Retinal pigment epithelial cell (primary cell): ENCODE measurements at regions not wholly inside any gene's neighbourhood (a gene's known extent, or its start where the extent isn't known, plus 50 kb on each side); places are given as distances from the start of the nearest gene placed in this dataset.
"Not testable (repeated sequence)": the region's sequence is repeated elsewhere in the genome, so short reads cannot be mapped to it uniquely, and the experiment has no call there.

Experiments used
- DNase-seq: peaks from one replicate; pipeline ENCODE4 v3.0.0-alpha.2; 2010; ENCODE audit warnings: low read depth
- H3K4me3 ChIP-seq: 2 replicates; pipeline ENCODE4 v1.5.1; 2011; ENCODE audit warnings: mild to moderate bottlenecking, low read length, control low read depth, moderate library complexity
- TF ChIP-seq, protein P1 (sequence below): conservative IDR thresholded peaks from 2 replicates; pipeline ENCODE4 v1.5.1; 2011; ENCODE audit warnings: low read depth, low read length, control low read depth, inconsistent platforms

DNA sequence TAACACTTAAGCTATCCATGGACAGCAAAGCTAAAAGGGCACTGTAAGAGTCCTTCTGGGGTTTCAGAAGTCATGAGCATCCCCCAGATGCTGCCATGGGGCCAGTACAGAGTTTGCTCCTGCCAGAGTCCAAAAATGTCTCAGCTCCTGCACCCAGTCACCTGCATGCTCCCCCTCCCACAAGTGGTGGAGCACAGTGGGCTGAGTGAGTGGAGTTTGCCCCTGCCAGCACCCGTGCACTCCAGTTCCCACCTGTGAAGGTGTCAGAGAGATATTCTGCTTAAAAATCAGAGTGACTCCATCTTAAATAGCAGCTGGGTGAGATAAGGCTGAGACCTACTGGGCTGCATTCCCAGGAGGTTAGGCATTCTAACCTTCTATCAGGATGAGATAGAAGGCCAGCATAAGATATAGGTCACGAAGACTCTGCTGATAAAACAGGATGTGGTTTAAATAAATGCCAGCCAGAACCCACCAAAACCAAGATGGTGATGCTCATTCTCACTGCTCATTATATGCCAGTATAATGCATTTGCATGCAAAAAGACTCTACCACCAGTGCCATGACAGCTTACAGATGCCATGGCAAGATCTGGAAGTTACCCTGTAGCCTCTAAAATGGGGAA lies 140.1 kb upstream of the ZNF92 start:
- TF ChIP-seq, protein P1, sequence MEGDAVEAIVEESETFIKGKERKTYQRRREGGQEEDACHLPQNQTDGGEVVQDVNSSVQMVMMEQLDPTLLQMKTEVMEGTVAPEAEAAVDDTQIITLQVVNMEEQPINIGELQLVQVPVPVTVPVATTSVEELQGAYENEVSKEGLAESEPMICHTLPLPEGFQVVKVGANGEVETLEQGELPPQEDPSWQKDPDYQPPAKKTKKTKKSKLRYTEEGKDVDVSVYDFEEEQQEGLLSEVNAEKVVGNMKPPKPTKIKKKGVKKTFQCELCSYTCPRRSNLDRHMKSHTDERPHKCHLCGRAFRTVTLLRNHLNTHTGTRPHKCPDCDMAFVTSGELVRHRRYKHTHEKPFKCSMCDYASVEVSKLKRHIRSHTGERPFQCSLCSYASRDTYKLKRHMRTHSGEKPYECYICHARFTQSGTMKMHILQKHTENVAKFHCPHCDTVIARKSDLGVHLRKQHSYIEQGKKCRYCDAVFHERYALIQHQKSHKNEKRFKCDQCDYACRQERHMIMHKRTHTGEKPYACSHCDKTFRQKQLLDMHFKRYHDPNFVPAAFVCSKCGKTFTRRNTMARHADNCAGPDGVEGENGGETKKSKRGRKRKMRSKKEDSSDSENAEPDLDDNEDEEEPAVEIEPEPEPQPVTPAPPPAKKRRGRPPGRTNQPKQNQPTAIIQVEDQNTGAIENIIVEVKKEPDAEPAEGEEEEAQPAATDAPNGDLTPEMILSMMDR = no peak
- H3K4me3 ChIP-seq = no peak overlapping the region
- no peak for DNase-seq

DNA sequence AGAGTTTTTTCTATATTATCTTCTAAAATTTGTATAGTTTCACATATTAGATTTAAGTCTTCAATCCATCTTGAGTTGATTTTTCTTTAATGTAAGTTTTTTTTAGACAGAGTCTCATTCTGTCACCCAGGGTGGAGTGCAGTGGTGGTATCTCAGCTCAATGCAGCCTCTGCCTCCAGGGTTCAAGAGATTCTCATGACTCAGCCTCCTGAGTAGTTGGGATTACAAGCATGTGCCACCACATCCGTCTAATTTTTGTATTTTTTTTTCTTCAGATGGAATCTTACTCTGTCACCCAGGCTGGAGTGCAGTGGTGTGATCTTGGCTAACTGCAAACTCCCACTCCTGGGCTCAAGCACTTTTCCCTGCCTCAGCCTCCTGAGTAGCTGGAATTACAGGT lies 143.4 kb upstream of the ZNF92 start:
- H3K4me3 ChIP-seq = no peak overlapping the region
- no peak for DNase-seq
- TF ChIP-seq, protein P1 = no peak

DNA sequence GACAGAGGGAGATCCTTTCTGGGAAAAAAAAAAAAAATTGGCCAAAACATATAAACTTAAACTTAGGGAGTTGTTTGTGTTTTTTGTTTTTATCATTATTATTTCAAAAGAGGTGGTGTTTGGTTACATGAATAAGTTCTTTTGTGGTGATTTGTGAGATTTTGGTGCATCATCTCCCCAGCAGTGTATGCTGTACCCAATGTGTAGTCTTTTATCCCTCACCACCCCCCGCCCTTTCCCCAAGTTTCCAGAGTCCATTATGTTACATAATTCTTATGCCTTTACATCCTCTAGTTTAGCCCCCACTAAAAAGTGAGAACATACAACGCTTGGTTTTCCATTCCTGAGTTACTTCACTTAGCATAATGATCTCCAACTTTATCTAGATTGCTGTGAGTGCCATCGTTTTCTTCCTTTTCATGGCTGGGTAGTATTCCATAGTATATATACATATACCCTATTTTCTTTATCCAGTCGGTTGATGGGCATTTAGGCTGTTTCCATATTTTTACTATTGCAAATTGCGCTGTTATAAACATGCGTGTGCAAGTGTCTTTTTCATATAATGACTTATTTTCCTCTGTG lies 148.1 kb upstream of the ZNF92 start:
- H3K4me3 ChIP-seq = no peak overlapping the region
- DNase-seq = no peak
- TF ChIP-seq, protein P1 = no peak

DNA sequence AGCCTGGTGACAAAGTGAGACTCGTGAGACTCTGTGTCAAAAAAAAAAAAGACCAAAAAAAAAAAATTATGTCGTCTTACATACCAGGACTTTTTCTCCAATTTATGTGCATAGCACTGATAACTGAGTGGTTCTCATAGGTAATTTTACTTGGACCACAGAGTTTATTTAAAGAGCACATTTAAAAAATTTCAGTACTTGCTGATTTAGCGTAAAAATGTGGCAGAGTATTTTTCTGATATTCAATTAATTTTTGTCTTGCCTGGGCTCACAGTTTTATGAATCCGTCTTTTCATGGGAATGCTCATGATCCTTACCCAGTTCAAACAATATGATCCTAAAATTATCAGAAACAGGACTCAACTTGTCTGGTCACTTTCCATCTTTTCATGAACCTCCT lies 151.0 kb upstream of the ZNF92 start:
- no peak for DNase-seq
- no peak overlapping the region for H3K4me3 ChIP-seq
- TF ChIP-seq, protein P1 = no peak

DNA sequence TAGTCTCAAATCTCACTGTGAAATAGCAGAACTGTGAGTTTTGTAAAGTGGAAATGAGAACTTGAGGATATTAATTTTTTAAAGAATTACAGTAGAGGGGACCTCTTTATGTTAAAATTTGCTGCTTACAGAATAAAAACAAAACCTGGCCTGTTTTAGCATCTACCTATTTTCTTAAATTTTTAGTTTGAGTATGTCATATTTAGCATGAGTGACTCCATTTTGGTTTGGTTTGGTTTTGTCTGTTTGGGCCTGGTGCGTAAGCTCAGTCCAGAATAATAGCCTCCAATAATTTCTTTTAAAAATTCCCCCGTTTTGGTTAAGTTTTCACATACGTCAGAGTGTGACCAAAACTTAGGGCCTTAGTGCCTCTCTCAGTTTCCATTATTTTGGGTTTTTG lies 152.0 kb upstream of the ZNF92 start:
- DNase-seq = no peak
- no peak overlapping the region for H3K4me3 ChIP-seq
- TF ChIP-seq, protein P1 = no peak

DNA sequence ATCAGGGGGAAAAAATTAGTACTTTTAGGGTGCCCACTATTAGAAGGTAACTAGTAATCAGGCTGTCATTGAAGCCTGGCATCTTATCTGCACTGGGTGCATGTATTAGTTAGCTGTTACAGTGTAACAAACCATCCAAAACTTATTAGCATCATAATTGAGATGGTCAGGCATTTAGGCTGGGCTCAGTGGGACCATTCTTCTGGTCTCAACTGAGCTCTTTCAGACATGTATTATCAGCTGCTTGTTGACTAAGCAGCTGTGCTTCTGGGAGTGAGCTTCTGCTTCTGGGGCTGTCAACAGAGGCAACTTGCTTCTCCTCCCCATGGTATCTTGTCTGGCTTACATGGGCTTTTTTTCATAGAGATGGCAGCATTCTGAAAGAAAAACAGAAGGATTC lies 154.0 kb upstream of the ZNF92 start:
- TF ChIP-seq, protein P1 = no peak
- H3K4me3 ChIP-seq = no peak overlapping the region
- DNase-seq = no peak

DNA sequence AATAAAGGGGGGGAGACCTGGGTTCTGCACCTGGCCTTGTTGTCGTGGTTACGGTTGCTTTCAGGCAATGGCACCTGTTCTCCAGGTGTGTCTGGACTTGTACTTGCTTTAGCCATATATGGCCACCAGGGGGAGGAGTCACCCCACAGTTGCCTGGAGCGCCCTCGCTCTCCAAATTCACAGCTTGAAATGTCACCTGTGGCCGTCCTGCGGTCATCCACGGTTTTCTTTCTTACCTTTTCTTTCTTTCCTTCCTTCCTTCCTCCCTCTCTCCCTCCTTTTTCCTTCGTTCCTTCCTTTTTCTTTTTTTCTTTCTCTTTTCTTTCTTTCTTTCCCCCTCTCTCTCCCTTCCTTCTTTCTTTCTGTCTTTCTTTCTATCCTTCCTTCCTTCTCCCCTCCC lies 157.2 kb upstream of the ZNF92 start:
- DNase-seq = peak; percentile 12
- H3K4me3 ChIP-seq = no peak overlapping the region
- TF ChIP-seq, protein P1 = peak; percentile 75

DNA sequence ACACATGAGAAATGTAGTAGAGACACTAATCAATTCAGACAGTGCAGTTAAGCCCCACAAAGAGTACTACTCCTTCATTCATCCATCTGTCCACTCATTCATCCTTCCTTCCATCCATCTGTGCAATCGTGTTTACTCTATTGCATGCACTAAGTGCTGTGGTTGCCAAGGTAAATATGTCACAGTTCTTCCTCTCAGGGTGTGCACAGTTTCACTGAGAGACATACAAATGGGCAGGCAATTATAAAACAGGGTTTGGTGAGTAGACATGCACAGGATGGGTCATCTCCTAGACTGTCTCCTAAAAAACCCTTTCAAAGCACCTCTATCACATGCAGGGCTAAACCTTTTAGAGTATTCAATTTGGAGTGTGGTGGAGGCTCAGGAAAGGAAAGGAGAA lies 160.4 kb upstream of the ZNF92 start:
- H3K4me3 ChIP-seq, DNase-seq: not testable (repeated sequence)

DNA sequence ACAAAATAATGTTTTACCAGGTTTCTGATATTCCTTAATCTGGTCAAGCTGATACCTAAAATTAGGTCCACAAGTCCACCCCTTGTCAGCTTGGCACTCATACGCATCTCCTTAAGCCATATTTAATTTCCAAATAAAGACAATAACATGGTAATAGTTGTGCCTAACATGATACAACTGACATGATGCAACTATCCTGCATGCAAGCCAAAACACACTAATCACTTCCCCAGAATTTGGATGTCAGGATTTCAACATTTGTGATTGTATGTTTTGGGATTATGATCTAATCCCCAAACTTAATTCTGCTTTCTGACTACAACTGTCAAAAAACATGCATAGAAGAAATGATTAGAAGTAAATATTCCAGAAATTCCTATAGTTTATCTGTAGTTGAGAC lies 174.4 kb upstream of the ZNF92 start:
- DNase-seq = not testable (repeated sequence)

DNA sequence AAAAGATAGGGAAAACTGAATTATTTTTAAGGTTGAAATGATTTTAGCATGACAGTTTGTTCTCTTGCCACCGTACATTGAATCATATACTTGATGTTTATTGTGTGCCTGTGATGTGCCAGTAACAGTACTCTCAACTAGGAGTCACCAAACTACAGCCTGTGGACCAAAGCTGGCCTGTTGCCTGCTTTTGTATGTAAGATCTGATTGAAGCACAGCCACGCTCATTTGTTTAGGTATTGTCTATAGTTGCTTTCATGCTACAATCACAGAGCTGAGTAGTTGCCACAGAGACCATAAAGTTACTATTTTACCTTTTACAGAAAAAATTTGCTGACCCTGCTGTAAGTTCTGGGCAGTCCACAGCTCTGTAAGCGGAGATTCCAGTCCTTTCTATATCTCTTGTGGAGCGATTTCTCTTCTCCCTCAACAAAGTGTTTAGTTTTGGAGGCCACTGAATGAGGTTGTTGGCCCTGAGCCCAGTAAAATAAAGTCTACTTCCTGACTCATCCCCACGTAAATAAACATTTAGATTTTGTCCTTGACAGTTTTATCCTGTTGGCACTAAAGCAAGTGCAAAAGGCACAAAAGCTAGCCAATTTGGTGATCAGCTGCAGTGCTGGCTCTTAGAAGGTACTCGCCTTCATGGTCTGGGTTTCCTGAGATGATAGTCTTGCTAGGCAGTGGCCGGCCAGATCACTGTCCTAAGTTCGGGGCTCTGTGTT lies 180.2 kb upstream of the ZNF92 start:
- not testable (repeated sequence) for DNase-seq, H3K4me3 ChIP-seq

More for the DNA sequence above, 174.4 kb upstream of the ZNF92 start:
- not testable (repeated sequence) for H3K4me3 ChIP-seq
